Spleen (tissue), 11 donors: ENCODE measurements at regions not wholly inside any gene's neighbourhood (a gene's known extent, or its start where the extent isn't known, plus 50 kb on each side); places are given as distances from the start of the nearest gene placed in this dataset.

Experiments used
- DNase-seq: peaks from one replicate; pipeline ENCODE4 v3.0.0-alpha.2; 2020
- H3K27ac ChIP-seq, 8 donors: fragments of 200-600 bp; sonication (generic) in 7 of 8; 1 replicate in 4 of 8; 2 replicates in 4 of 8; pipeline versions ENCODE4 v1.5.0 to v1.8.0; 2016 to 2021; ENCODE audit warnings: inconsistent platforms in 4 of 8, mild to moderate bottlenecking in 4 of 8, moderate library complexity in 1 of 8
- H3K27me3 ChIP-seq, 7 donors: fragments of 200-600 bp; sonication (generic) in 6 of 7; replicated peaks in 1 of 7; 1 replicate in 4 of 7; 2 replicates in 3 of 7; pipeline versions ENCODE4 v1.5.0 to v1.8.0; 2016 to 2021; ENCODE audit warnings: inconsistent platforms in 3 of 7, mild to moderate bottlenecking in 1 of 7
- H3K36me3 ChIP-seq, 6 donors: fragments of 200-600 bp; sonication (generic) in 5 of 6; 1 replicate in 4 of 6; 2 replicates in 2 of 6; pipeline versions ENCODE4 v1.5.0 to v1.8.0; 2016 to 2021; ENCODE audit warnings: inconsistent platforms in 2 of 6
- H3K4me1 ChIP-seq, 6 donors: fragments of 200-600 bp; sonication (generic) in 5 of 6; 1 replicate in 3 of 6; 2 replicates in 3 of 6; pipeline versions ENCODE4 v1.5.0 to v1.8.0; 2016 to 2021; ENCODE audit warnings: inconsistent platforms in 3 of 6
- H3K4me3 ChIP-seq, 8 donors: fragments of 200-600 bp; sonication (generic) in 7 of 8; 1 replicate in 4 of 8; 2 replicates in 4 of 8; pipeline versions ENCODE4 v1.5.0 to v1.8.0; 2016 to 2021; ENCODE audit warnings: inconsistent platforms in 4 of 8, mild to moderate bottlenecking in 4 of 8, moderate library complexity in 2 of 8
- H3K9me3 ChIP-seq, 8 donors: fragments of 200-600 bp; sonication (generic) in 7 of 8; 1 replicate in 4 of 8; 2 replicates in 4 of 8; pipeline versions ENCODE4 v1.5.0 to v1.8.0; 2016 to 2021; ENCODE audit warnings: inconsistent platforms in 4 of 8
- CTCF ChIP-seq, 11 experiments: fragments of 200-600 bp in 7 of 11; fragments of 450-650 bp in 4 of 11; sonication (generic) in 4 of 11; IDR thresholded peaks in 8 of 11; conservative IDR thresholded peaks in 3 of 11; 1 replicate in 7 of 11; 2 replicates in 4 of 11; pipeline versions ENCODE4 v1.4.0 to v1.8.0; 2016 to 2021; ENCODE audit warnings: antibody characterized with exemption in 11 of 11, inconsistent platforms in 4 of 11, mild to moderate bottlenecking in 1 of 11
- POLR2A ChIP-seq, 3 donors: fragments of 450-650 bp; IDR thresholded peaks; one replicate each; pipeline ENCODE4 v1.5.1; 2017; ENCODE audit warnings: antibody characterized with exemption in 3 of 3, mild to moderate bottlenecking in 1 of 3
- POLR2AphosphoS5 ChIP-seq, 3 donors: sonication (generic); formaldehyde crosslinking; IDR thresholded peaks; one replicate each; pipeline ENCODE4 v1.5.1; 2017; ENCODE audit warnings: antibody characterized with exemption in 3 of 3
- WGBS, 5 donors: extraction: QIAGEN DNeasy Blood & Tissue Kit in 3 of 5; methylation state at CpG; one replicate each; pipeline versions ENCODE4 v1.1.5 to v1.1.7; 2013 to 2018; 5-methylcytosine and 5-hydroxymethylcytosine counted together
- intact Hi-C: fragments of 100-400 bp; cut with DNase I; formaldehyde crosslinking; loops from one replicate; pipeline ENCODE4 v1.15.0; 2023; ENCODE audit warnings: low total_unique reads
- donor health status: healthy with polysubstance abuse.
- donor health status: DM: no; HTN: no; CAD: no; lungs with moderate emphysema.
- donor health status: DM: no; HTN: no; CAD: no.
- donor health status: Bipolar disorder and iron deficiency.
- donor health status: healthy.
- donor health status: DM: no; HTN: no; CAD: no.
- donor health status: DM: yes; HTN: yes; CAD: no.

- TF ChIP-seq POLR2AphosphoS5 (IDR thresholded peaks at IDR 0.05) (no peak), CTCF (IDR thresholded peaks at IDR 0.05 in 8 of 11, conservative IDR thresholded peaks at IDR 0.05 in 3 of 11) (no peak), POLR2A (IDR thresholded peaks at IDR 0.05) (no peak)
- H3K4me1 ChIP-seq, result peaks cover 0 to 8% (median 0%) of the 10 kb centered on the region in 6 donors
- H3K4me3 ChIP-seq, result no peak overlapping the region
- peaks cover 0 to 36% (median 19%) of the 10 kb centered on the region in 6 donors for H3K36me3 ChIP-seq
- intact Hi-C loops, result no loop called here
- H3K27me3 ChIP-seq, result no peaks in the 10 kb centered on the region
- WGBS, 5 donors, result 81 to 95% (median 93%) methylated on average over 3 of the region's 3 CpGs
- DNase-seq, result no peak
- H3K9me3 ChIP-seq, result peaks cover 0 to 6% (median under 1%) of the 10 kb centered on the region in 8 donors
- no peak overlapping the region for H3K27ac ChIP-seq
These were observed 412.7 kb downstream of the UTRN start for GRCh38 chr6:144697801-144698200.

- H3K4me3 ChIP-seq, result no peak overlapping the region
- WGBS, 5 donors, result 95 to 97% (median 97%) methylated on average over 1 of the region's 1 CpG
- H3K36me3 ChIP-seq, result peaks cover 0 to 81% (median 22%) of the 10 kb centered on the region in 6 donors
- H3K4me1 ChIP-seq, result no peaks in the 10 kb centered on the region
- H3K27me3 ChIP-seq, result no peaks in the 10 kb centered on the region
- H3K9me3 ChIP-seq, result no peaks in the 10 kb centered on the region
- intact Hi-C loops, result no loop called here
- H3K27ac ChIP-seq, result no peak overlapping the region
- no peak for DNase-seq
- TF ChIP-seq POLR2AphosphoS5 (IDR thresholded peaks at IDR 0.05) (no peak), CTCF (IDR thresholded peaks at IDR 0.05 in 8 of 11, conservative IDR thresholded peaks at IDR 0.05 in 3 of 11) (no peak), POLR2A (IDR thresholded peaks at IDR 0.05) (no peak)
These were observed 417.6 kb downstream of the UTRN start for GRCh38 chr6:144702781-144703180.

GRCh38 chr6:144710207-144710606 lies 425.1 kb downstream of the UTRN start:
- intact Hi-C loops, result no loop called here

GRCh38 chr6:144711661-144712060 lies 426.5 kb downstream of the UTRN start:
- Histone ChIP-seq H3K27me3 (no peaks in the 10 kb centered on the region), H3K4me1 (peaks cover 0 to 4% (median 0%) of the 10 kb centered on the region in 6 donors), H3K4me3 (no peak overlapping the region), H3K36me3 (peaks cover 0 to 42% (median 0%) of the 10 kb centered on the region in 6 donors), H3K27ac (no peak overlapping the region), H3K9me3 (no peaks in the 10 kb centered on the region)
- 93 to 100% (median 95%) methylated on average over 2 of the region's 2 CpGs for WGBS, 5 donors
- TF ChIP-seq POLR2A (IDR thresholded peaks at IDR 0.05) (no peak), CTCF (IDR thresholded peaks at IDR 0.05 in 8 of 11, conservative IDR thresholded peaks at IDR 0.05 in 3 of 11) (no peak), POLR2AphosphoS5 (IDR thresholded peaks at IDR 0.05) (no peak)
- intact Hi-C loops, result no loop called here
- DNase-seq, result no peak

More at GRCh38 chr6:144710207-144710606, 425.1 kb downstream of the UTRN start:
- no peaks in the 10 kb centered on the region for H3K9me3 ChIP-seq
- WGBS, 5 donors, result 94 to 99% (median 96%) methylated on average over 3 of the region's 3 CpGs
- no peaks in the 10 kb centered on the region for H3K27me3 ChIP-seq
- H3K4me1 ChIP-seq, result peaks cover 0 to under 1% (median 0%) of the 10 kb centered on the region in 6 donors
- no peak overlapping the region for H3K4me3 ChIP-seq
- TF ChIP-seq CTCF (IDR thresholded peaks at IDR 0.05 in 8 of 11, conservative IDR thresholded peaks at IDR 0.05 in 3 of 11) (no peak), POLR2A (IDR thresholded peaks at IDR 0.05) (no peak), POLR2AphosphoS5 (IDR thresholded peaks at IDR 0.05) (peak in 1 of 3 donors; percentile 18)
- DNase-seq, result no peak
- H3K27ac ChIP-seq, result no peak overlapping the region
- H3K36me3 ChIP-seq, result peaks cover 0 to 55% (median 0%) of the 10 kb centered on the region in 6 donors
